ENCODE measurements at regions not wholly inside any gene's neighbourhood (a gene's known extent, or its start where the extent isn't known, plus 50 kb on each side); places are given as distances from the start of the nearest gene placed in this dataset.

GRCh38 chr5:5941486-5941885 is 436.9 kb downstream of the MED10 start:
- TF ChIP-seq CTCF (IDR thresholded peaks at IDR 0.05) = no peak
- no peak for TF ChIP-seq POLR2A (IDR thresholded peaks at IDR 0.05)

Data from adrenal gland (tissue), 5 donors.